HepG2 (cell line): ENCODE measurements at regions not wholly inside any gene's neighbourhood (a gene's known extent, or its start where the extent isn't known, plus 50 kb on each side); places are given as distances from the start of the nearest gene placed in this dataset.

ENCODE experiments used
- CREB1 ChIP-seq, 2 experiments: fragments of 450-650 bp in 1 of 2; IDR thresholded peaks; 2 replicates each; pipeline ENCODE4 v1.6.1; 2016 to 2017; ENCODE audit warnings: control low read depth in 1 of 2, mild to moderate bottlenecking in 1 of 2, missing compliant biosample characterization in 1 of 2, missing genetic modification characterization in 1 of 2
- EP300 ChIP-seq, 3 experiments: sonication (generic) in 1 of 3; formaldehyde crosslinking in 1 of 3; IDR thresholded peaks; 2 replicates each; pipeline versions ENCODE4 v1.5.1 to v1.6.1; 2011 to 2020; ENCODE audit warnings: low read depth in 2 of 3, low read length in 2 of 3, borderline replicate concordance in 1 of 3, improper control_type of control experiment in 1 of 3, mild to moderate bottlenecking in 1 of 3, missing genetic modification reagents in 1 of 3, moderate library complexity in 1 of 3
- POLR2A ChIP-seq, 2 experiments: IDR thresholded peaks; 2 replicates each; pipeline ENCODE4 v1.6.1; 2011; ENCODE audit warnings: low read depth in 2 of 2, low read length in 2 of 2, mild to moderate bottlenecking in 1 of 2, moderate library complexity in 1 of 2; ENCODE audit not compliant: insufficient read depth in 1 of 2
- ZFP41 ChIP-seq: sonication (generic); formaldehyde crosslinking; IDR thresholded peaks from 2 replicates; pipeline ENCODE4 v1.4.0; 2020; ENCODE audit warnings: mild to moderate bottlenecking, missing genetic modification reagents, borderline replicate concordance
- ZNF224 ChIP-seq: sonication (generic); formaldehyde crosslinking; IDR thresholded peaks from 2 replicates; pipeline ENCODE4 v1.5.0; 2020; ENCODE audit warnings: mild to moderate bottlenecking, missing genetic modification reagents
- ZNF891 ChIP-seq: sonication (generic); formaldehyde crosslinking; IDR thresholded peaks from 2 replicates; pipeline ENCODE4 v1.5.0; 2020; ENCODE audit warnings: mild to moderate bottlenecking, missing genetic modification reagents
- ZSCAN22 ChIP-seq: sonication (generic); formaldehyde crosslinking; IDR thresholded peaks from 2 replicates; pipeline ENCODE4 v1.4.0; 2020; ENCODE audit warnings: mild to moderate bottlenecking, missing genetic modification reagents

- TF ChIP-seq EP300 (IDR thresholded peaks at IDR 0.05; ENCODE audit: low read depth in 2 of 2, low read length in 2 of 2) (no peak), EP300 (CRISPR knock-in tag; IDR thresholded peaks at IDR 0.05; ENCODE audit: borderline replicate concordance) (no peak), ZNF224 (CRISPR knock-in tag) (no peak), CREB1 (IDR thresholded peaks at IDR 0.05) (no peak), CREB1 (CRISPR knock-in tag; IDR thresholded peaks at IDR 0.05) (no peak), POLR2A (IDR thresholded peaks at IDR 0.05; ENCODE audit: insufficient read depth in 1 of 2, low read depth in 2 of 2, low read length in 2 of 2) (no peak), ZSCAN22 (no peak), ZFP41 (CRISPR knock-in tag) (no peak), ZNF891 (no peak)
Measured at GRCh38 chr1:194078765-194079164, 892.4 kb upstream of the B3GALT2 start.
